Natural killer cell (primary cell): ENCODE measurements at regions not wholly inside any gene's neighbourhood (a gene's known extent, or its start where the extent isn't known, plus 50 kb on each side); places are given as distances from the start of the nearest gene placed in this dataset.

Source experiments
- ATAC-seq, 3 donors: fragments of 150-1000 bp in 2 of 3; fragments of 200-7000 bp in 1 of 3; cut with Tn5 transposase; 1 replicate in 1 of 3; 2 replicates in 2 of 3; pipeline ENCODE4 v1.10.0; 2021; ENCODE audit warnings: mild to moderate bottlenecking in 2 of 3, moderate library complexity in 2 of 3
- DNase-seq, 2 donors: peaks; one replicate each; pipeline versions ENCODE4 v3.0.0 to v3.0.0-alpha.2; 2013 to 2021; ENCODE audit warnings: mixed read lengths in 1 of 2
- H3K27ac ChIP-seq: one replicate; pipeline ENCODE4 v1.5.1; 2013; ENCODE audit warnings: mild to moderate bottlenecking, low read length
- H3K27me3 ChIP-seq: one replicate; pipeline ENCODE4 v1.6.1; 2013; ENCODE audit warnings: low read length; ENCODE audit not compliant: control insufficient read depth, insufficient read depth
- H3K36me3 ChIP-seq: one replicate; pipeline ENCODE4 v1.6.1; 2013; ENCODE audit warnings: low read length; ENCODE audit not compliant: control insufficient read depth, insufficient read depth
- H3K4me1 ChIP-seq: one replicate; pipeline ENCODE4 v1.6.1; 2013; ENCODE audit warnings: low read length; ENCODE audit not compliant: control insufficient read depth, insufficient read depth
- H3K4me3 ChIP-seq: one replicate; pipeline ENCODE4 v1.5.1; 2013; ENCODE audit warnings: low read length
- H3K9me3 ChIP-seq: one replicate; pipeline ENCODE4 v1.6.1; 2013; ENCODE audit warnings: low read length; ENCODE audit not compliant: control insufficient read depth, insufficient read depth
- H3K27ac Mint-ChIP-seq, 2 donors: one replicate each; pipeline ENCODE4 v1.8.0; 2022; ENCODE audit warnings: mild to moderate bottlenecking in 2 of 2, mixed read lengths in 2 of 2, moderate library complexity in 1 of 2
- H3K27me3 Mint-ChIP-seq, 2 donors: one replicate each; pipeline ENCODE4 v1.8.0; 2022; ENCODE audit warnings: low read depth in 2 of 2, mixed read lengths in 2 of 2
- H3K36me3 Mint-ChIP-seq: one replicate; pipeline ENCODE4 v1.8.0; 2022; ENCODE audit warnings: mixed read lengths
- H3K4me1 Mint-ChIP-seq, 2 donors: one replicate each; pipeline ENCODE4 v1.8.0; 2022; ENCODE audit warnings: mixed read lengths in 2 of 2
- H3K4me3 Mint-ChIP-seq: one replicate; pipeline ENCODE4 v1.8.0; 2022; ENCODE audit warnings: mild to moderate bottlenecking, moderate library complexity, mixed read lengths
- H3K9me3 Mint-ChIP-seq, 2 donors: one replicate each; pipeline ENCODE4 v1.8.0; 2022; ENCODE audit warnings: mixed read lengths in 2 of 2
- CTCF ChIP-seq: fragments of 200-600 bp; IDR thresholded peaks from one replicate; pipeline ENCODE4 v1.8.0; 2022; ENCODE audit warnings: antibody characterized with exemption
- WGBS: methylation state at CpG from one replicate; pipeline ENCODE4 v1.1.7; 2013; ENCODE audit warnings: missing lambda C conversion rate; ENCODE audit not compliant: insufficient coverage; 5-methylcytosine and 5-hydroxymethylcytosine counted together
- intact Hi-C: fragments of 100-400 bp; cut with micrococcal nuclease; formaldehyde crosslinking; loops from one replicate; pipeline ENCODE4 v1.14.2; 2022

GRCh38 chr16:5776876-5777275, 679.3 kb upstream of the EEF2KMT start:
- Mint-ChIP-seq H3K4me3 (no peak overlapping the region), H3K36me3 (no peaks in the 10 kb centered on the region), H3K27ac (no peak overlapping the region), H3K27me3 (no peaks in the 10 kb centered on the region), H3K4me1 (no peaks in the 10 kb centered on the region), H3K9me3 (no peaks in the 10 kb centered on the region)
- Histone ChIP-seq H3K27me3 (no peaks in the 10 kb centered on the region), H3K9me3 (no peaks in the 10 kb centered on the region), H3K4me3 (no peak overlapping the region), H3K36me3 (no peaks in the 10 kb centered on the region), H3K27ac (no peak overlapping the region), H3K4me1 (no peaks in the 10 kb centered on the region)
- ATAC-seq (no peak), DNase-seq (no peak)
- intact Hi-C loops = no loop called here
- no peak for TF ChIP-seq CTCF
- WGBS = 68% methylated on average over 2 of the region's 2 CpGs

- Histone ChIP-seq H3K27ac (no peak overlapping the region), H3K4me3 (no peak overlapping the region), H3K36me3 (no peaks in the 10 kb centered on the region), H3K27me3 (no peaks in the 10 kb centered on the region), H3K9me3 (no peaks in the 10 kb centered on the region), H3K4me1 (no peaks in the 10 kb centered on the region)
- no peaks in the 10 kb centered on the region for H3K9me3 Mint-ChIP-seq
- H3K27ac Mint-ChIP-seq = no peak overlapping the region
- H3K36me3 Mint-ChIP-seq = no peaks in the 10 kb centered on the region
- H3K4me1 Mint-ChIP-seq = no peaks in the 10 kb centered on the region
- DNase-seq (no peak), ATAC-seq (no peak)
- no peaks in the 10 kb centered on the region for H3K27me3 Mint-ChIP-seq
- no peak for TF ChIP-seq CTCF
- H3K4me3 Mint-ChIP-seq = no peak overlapping the region
- intact Hi-C loops = no loop called here
- WGBS = 80% methylated on average over 5 of the region's 5 CpGs
These were observed 678.3 kb upstream of the EEF2KMT start for GRCh38 chr16:5775916-5776315.

- no peaks in the 10 kb centered on the region for H3K4me1 ChIP-seq
- H3K27ac ChIP-seq = no peak overlapping the region
- H3K36me3 ChIP-seq = no peaks in the 10 kb centered on the region
- peaks cover 0 to 2% of the 10 kb centered on the region in 2 donors for H3K9me3 Mint-ChIP-seq
- ATAC-seq (no peak), DNase-seq (no peak)
- H3K27me3 ChIP-seq = no peaks in the 10 kb centered on the region
- no peak overlapping the region for H3K4me3 ChIP-seq
- intact Hi-C loops = no loop called here
- 100% methylated on average over 1 of the region's 2 CpGs for WGBS
- no peaks in the 10 kb centered on the region for H3K9me3 ChIP-seq
- no peak overlapping the region for H3K27ac Mint-ChIP-seq
- no peaks in the 10 kb centered on the region for H3K36me3 Mint-ChIP-seq
- no peaks in the 10 kb centered on the region for H3K27me3 Mint-ChIP-seq
- H3K4me1 Mint-ChIP-seq = no peaks in the 10 kb centered on the region
- no peak overlapping the region for H3K4me3 Mint-ChIP-seq
- TF ChIP-seq CTCF = no peak
These were observed 672.5 kb upstream of the EEF2KMT start for GRCh38 chr16:5770118-5770517.

- no peak overlapping the region for H3K27ac Mint-ChIP-seq
- H3K9me3 Mint-ChIP-seq = peaks cover 0 to 2% of the 10 kb centered on the region in 2 donors
- no peaks in the 10 kb centered on the region for H3K4me1 Mint-ChIP-seq
- WGBS = 75% methylated on average over 5 of the region's 5 CpGs
- H3K9me3 ChIP-seq = no peaks in the 10 kb centered on the region
- no peak overlapping the region for H3K4me3 ChIP-seq
- no peak for TF ChIP-seq CTCF
- no peaks in the 10 kb centered on the region for H3K36me3 Mint-ChIP-seq
- H3K36me3 ChIP-seq = no peaks in the 10 kb centered on the region
- ATAC-seq = no peak
- H3K27ac ChIP-seq = no peak overlapping the region
- DNase-seq = no peak
- no peaks in the 10 kb centered on the region for H3K27me3 Mint-ChIP-seq
- H3K4me1 ChIP-seq = no peaks in the 10 kb centered on the region
- intact Hi-C loops = no loop called here
- H3K27me3 ChIP-seq = no peaks in the 10 kb centered on the region
- H3K4me3 Mint-ChIP-seq = no peak overlapping the region
These were observed 671.9 kb upstream of the EEF2KMT start for GRCh38 chr16:5769513-5769912.
